CD4-positive, alpha-beta T cell treated with Interleukin-17A for 4 hours (primary cell): ENCODE measurements at regions not wholly inside any gene's neighbourhood (a gene's known extent, or its start where the extent isn't known, plus 50 kb on each side); places are given as distances from the start of the nearest gene placed in this dataset.

Experiments used
- DNase-seq: peaks from one replicate; pipeline ENCODE4 v3.0.0-alpha.2; 2020; ENCODE audit warnings: mixed read lengths

GRCh38 chr18:78085241-78086185 is 835.9 kb downstream of the GALR1 start:
- no peak for DNase-seq

GRCh38 chr18:78086931-78087330 is 837.3 kb downstream of the GALR1 start:
- no peak for DNase-seq

DNA sequence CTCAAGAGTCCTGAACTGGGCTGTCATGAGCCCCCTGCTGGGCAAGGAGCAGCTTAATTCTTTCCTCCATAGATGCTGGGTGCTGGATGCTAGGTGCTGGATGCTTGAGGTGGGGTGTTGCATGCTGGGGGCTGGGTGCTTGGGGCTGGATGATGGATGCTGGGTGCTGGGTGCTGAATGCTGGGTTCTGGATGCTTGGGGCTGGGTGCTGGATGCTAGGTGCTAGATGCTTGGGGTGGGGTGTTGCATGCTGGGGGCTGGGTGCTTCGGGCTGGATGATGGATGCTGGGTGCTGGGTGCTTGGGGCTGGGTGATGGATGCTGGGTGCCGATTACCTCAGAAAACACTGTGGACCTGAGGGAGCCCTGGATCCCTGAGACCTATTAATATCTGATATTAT is 837.7 kb downstream of the GALR1 start:
- no peak for DNase-seq

GRCh38 chr18:78090584-78090983 is 840.9 kb downstream of the GALR1 start:
- DNase-seq = no peak

DNA sequence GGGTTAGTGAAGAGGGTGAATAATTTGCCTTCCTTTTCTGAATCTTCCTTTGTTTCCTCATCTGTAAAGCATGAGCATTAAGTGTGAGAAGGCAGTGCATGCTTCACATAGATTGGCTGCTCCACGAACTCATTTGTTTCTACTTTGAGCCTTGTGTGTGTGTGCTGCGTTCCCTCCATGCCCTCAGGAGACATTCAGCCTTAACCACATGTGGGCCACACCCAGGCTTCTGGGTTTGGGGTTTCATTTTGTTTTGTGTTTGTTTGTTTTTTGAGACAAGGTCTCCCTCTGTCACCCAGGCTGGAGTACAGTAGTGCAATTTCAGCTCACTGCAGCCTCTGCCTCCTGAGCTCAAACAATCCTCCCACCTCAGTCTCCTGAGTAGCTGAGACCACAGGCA is 843.3 kb downstream of the GALR1 start:
- DNase-seq = no peak

DNA sequence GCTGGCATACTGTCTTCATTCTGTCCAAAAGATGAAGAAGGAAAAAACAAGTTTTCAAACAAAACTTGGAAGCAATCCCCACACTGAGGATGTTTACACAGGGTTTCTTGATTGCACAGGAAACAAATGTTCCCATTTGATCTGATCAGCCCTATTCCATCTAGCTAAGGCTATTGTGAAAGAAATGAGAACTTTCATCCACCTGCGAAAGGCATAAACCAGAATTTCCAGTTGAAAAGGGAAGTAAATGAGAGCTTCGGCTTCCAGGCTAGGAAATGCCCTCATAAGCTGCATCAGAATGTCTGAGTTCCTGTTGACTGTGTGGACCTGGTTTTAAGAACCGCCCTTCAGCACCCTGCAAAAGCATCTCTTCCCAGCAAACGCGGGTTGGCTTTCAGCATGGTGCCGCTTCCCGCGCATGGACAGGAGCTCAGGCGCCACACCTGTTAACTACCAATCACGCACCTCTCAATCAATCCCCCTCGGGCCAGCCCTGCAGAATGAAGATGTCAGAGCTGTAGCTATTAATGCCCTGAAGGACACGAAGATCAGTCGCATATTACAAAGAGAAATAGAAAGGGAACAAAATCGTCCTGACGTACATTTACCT is 850.4 kb downstream of the GALR1 start:
- DNase-seq = no peak

GRCh38 chr18:78101091-78101490 is 851.4 kb downstream of the GALR1 start:
- no peak for DNase-seq

DNA sequence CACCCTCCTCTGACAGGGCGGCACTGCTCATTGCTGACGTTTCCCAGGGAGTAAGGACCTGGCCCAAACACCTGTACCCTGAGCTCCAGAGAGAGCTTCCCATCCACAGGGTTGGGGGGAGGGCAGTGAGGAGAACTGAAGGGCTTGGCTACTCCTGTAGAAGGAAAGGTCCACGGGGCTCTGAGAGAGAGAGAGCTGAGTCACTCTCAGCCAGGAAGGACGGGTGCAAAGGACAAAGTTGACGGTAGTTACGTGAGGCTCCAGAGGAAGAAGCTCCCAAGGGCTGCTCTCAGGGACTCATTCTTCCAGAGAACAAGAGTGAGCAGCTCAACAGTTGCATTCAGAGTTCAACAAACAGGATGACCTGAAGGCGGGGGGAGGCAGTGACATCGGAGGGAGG is 852.5 kb downstream of the GALR1 start:
- DNase-seq = no peak

DNA sequence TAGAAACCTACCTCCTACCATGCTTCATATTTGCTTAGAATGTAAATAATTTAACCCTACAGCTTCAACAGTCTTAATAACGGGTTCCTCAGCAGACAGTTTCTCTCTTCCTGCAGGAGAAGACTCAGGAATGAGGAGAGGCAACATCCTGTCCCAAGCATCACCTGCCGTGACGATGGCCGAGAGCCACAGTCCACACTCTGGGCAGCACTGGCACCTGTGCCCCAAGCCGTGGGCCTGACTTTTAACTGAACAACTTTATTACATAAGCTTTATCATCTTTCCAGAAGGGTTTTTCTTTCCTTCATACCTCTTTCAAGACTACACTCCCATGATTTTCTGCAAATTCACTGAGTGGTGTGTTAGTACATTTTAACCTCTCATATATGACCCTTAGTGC is 856.0 kb downstream of the GALR1 start:
- no peak for DNase-seq

GRCh38 chr18:78106946-78107345 is 857.3 kb downstream of the GALR1 start:
- DNase-seq = no peak

DNA sequence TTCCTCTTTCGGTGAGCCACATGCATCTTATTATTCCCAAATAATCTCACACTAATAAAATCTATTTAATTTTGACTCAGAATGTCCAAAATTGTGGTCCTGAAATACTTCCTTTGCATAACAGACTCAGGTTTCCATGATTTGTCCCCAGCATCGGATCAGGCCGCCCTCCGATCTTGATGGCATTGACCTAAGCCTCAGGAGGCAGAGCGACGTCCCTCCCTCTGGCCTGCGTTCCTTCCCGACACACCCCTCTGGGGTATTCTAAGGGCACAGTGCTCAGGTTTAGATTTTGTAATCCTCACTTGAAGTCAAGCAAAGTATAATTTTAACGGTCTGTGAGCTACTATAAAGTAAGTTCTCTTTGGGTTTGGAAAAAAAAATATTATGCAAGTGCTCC is 857.7 kb downstream of the GALR1 start:
- DNase-seq = no peak

DNA sequence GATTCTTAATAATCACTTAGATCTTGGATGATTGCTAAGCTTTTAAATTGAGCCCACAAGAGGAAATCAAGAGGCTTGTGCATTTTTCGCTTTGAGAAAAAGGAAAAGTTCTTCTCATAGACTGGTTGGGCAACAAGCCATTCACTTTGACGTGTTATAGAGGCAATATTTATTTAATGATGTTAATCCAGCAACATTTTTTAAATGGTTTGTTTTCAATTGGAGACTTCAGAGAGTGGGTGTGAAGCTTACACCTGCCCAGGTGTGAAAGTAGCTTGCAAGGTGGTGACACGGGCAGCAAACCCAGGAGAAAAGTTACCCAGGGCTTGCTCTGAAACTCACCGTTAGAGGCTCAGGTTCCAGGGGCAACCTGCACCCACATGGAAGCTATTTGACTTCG is 858.9 kb downstream of the GALR1 start:
- no peak for DNase-seq

DNA sequence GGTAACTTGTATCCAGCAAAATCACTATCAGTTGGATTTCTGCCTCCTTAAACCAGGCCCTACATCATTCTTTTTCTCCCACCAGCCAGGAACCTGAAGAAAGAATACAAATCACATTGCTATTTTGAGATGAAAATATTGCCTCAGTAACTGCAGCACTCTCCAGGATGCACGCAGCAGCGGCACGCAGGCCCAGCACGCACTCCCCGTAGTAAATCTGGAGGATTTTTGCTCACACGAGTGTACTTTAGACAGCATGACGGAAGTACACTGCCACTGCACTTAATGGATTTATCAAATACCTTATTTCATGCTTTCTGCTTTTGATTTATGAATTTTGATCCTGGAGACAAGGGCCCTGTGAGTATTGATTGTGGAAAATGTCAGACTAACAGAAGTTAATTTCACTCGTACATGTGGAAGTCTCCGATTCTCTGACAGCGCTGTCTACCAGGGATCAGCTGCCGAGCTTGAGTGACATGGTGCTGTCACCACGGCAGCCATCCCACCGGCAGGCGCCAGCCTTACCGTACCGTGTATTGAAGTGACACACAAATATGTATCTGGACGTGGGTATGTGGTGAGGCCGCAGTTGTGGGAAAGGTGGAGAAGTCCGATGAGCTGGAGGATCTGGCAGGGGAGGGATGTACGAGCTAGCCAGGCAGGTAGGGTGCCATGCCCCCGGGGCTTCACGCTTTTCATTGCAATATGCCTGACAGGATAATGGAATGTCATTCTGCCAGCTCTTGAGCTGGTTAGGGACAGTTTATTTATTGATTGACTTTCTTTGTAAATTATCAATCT is 863.7 kb downstream of the GALR1 start:
- DNase-seq = no peak

GRCh38 chr18:78113940-78114251 is 864.2 kb downstream of the GALR1 start:
- DNase-seq = no peak

- no peak for DNase-seq
Observed at GRCh38 chr18:78115896-78116561, 863.6 kb upstream of the SALL3 start.

- no peak for DNase-seq
Observed at GRCh38 chr18:78123144-78123909, 856.3 kb upstream of the SALL3 start.

- no peak for DNase-seq
Observed at GRCh38 chr18:78123926-78124797, 855.5 kb upstream of the SALL3 start.

DNA sequence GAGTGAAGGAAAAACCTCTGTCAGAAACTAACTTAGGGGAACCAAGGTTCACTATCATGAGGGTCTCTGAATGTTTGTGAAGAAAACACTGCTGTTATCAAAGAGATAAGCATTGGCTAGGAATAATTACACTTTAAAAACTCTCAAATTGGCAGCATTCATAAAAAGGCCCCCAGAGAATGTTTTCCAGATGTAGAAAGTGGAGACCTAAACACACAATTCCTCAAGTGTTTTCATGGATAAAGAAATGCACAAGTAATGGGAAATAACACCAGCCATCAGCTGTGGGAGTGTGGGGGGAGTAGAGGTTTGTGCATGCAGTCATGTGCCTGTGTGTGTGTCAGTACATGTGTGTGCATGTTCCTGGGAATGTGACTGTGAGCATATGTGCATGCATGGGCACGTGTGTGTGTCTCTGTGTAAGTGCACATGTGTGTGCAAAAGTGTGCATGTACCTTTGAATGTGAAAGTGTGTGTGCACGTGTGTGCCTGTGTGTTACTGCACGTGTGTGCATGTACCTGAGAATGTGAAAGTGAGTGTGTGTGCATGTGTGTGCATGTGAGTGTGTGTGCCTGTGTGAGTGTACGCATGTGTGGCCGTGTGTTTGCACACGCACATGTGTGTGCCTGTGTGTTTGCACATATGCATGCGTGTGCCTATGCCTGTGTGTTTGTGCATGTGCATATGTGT is 854.3 kb upstream of the SALL3 start:
- no peak for DNase-seq

DNA sequence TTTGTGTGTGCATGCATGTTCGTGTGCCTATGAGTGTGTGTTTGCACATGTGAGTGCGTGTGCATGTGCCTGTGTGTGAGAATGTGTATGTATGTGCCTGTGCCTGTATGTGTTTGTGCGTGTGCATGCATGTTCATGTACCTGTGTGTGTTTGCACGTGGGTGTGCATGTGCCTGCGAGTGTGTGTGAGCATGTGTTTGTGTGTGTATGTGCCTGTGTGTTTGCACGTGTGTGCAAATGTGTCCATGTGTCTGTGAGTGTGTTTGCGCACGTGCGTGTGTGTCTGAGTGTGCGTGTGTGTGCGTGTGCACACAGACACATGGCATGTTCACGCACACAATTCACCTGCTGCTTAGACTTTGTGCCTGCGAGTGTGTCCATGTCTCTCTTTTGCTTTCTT is 853.5 kb upstream of the SALL3 start:
- no peak for DNase-seq

DNA sequence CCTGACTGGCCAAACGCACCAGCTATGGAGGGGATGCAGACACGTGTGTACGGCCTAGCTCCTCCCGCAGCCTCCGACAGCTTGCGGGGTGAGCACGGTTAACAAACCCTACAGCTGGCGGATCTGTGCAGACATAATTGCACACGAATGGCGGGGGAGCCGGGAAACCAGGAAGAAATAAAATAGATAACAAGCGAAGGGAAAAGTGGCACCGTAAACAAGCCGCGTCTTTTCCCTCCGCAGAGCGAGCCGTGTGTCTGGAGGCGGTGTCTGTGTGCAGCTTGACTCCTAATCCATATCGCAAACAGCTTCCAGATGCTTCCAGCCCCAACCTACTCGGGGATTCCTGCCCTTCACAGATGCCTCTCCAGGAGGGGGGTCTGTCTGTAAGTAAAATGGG is 853.1 kb upstream of the SALL3 start:
- no peak for DNase-seq

DNA sequence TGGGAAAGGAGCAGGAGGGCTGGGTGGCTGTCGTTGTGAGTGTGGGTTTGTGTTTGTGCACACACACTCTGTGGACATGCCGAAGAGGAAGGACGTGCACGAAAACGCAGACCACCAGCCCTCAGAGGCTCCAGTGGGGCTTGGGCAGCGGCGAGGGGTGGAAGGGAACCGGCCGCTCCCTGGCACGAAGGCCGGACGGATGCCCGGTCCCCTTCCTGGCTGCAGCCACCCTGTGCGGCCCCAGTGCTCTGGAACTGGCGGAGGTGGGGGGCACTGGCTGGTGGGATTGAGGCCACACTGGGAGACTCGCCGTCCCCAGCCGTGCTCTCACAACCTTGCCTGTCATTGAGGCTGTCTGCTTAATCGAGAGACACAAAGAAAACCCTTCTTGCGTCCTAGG is 852.6 kb upstream of the SALL3 start:
- DNase-seq = no peak
